Body of pancreas (tissue), 4 donors: ENCODE measurements at regions not wholly inside any gene's neighbourhood (a gene's known extent, or its start where the extent isn't known, plus 50 kb on each side); places are given as distances from the start of the nearest gene placed in this dataset.

Source experiments
- ATAC-seq: fragments of 150-250 bp; one replicate; pipeline ENCODE4 v1.9.1; 2016
- DNase-seq, 4 donors: peaks; one replicate each; pipeline ENCODE4 v3.0.0-alpha.2; 2019
- H3K27ac ChIP-seq, 4 donors: fragments of 200-600 bp; sonication (generic); 1 replicate in 3 of 4; 2 replicates in 1 of 4; pipeline versions ENCODE4 v1.5.1 to v1.6.1; 2016 to 2019; ENCODE audit warnings: mild to moderate bottlenecking in 1 of 4, mixed read lengths in 1 of 4, moderate library complexity in 1 of 4
- H3K27me3 ChIP-seq, 2 donors: fragments of 200-600 bp; sonication (generic); one replicate each; pipeline ENCODE4 v1.6.0; 2016; ENCODE audit warnings: mild to moderate bottlenecking in 1 of 2
- H3K36me3 ChIP-seq, 2 donors: fragments of 200-600 bp; sonication (generic); replicated peaks in 1 of 2; 2 replicates each; pipeline ENCODE4 v1.5.1; 2016; ENCODE audit warnings: low read depth in 2 of 2; ENCODE audit not compliant: insufficient read depth in 1 of 2
- H3K4me1 ChIP-seq: fragments of 200-600 bp; sonication (generic); one replicate; pipeline ENCODE4 v1.6.0; 2016
- H3K4me3 ChIP-seq, 2 donors: fragments of 200-600 bp; sonication (generic); 1 replicate in 1 of 2; 2 replicates in 1 of 2; pipeline ENCODE4 v1.5.1; 2016 to 2019
- H3K9me3 ChIP-seq, 3 donors: fragments of 200-600 bp; sonication (generic); 1 replicate in 2 of 3; 2 replicates in 1 of 3; pipeline ENCODE4 v1.5.1; 2016
- CTCF ChIP-seq, 7 experiments: fragments of 450-650 bp in 4 of 7; fragments of 200-600 bp in 3 of 7; sonication (generic) in 3 of 7; IDR thresholded peaks; one replicate each; pipeline ENCODE4 v1.5.1; 2016 to 2019; ENCODE audit warnings: antibody characterized with exemption in 7 of 7
- POLR2A ChIP-seq, 3 donors: fragments of 450-650 bp; IDR thresholded peaks; one replicate each; pipeline ENCODE4 v1.6.1; 2016; ENCODE audit warnings: antibody characterized with exemption in 3 of 3, mild to moderate bottlenecking in 2 of 3
- WGBS, 2 donors: methylation state at CpG; one replicate each; pipeline ENCODE4 v1.1.5; 2017; 5-methylcytosine and 5-hydroxymethylcytosine counted together
- intact Hi-C: fragments of 100-400 bp; cut with DNase I; formaldehyde crosslinking; loops from one replicate; pipeline ENCODE4 v1.15.1; 2023

- WGBS, 2 donors = 60 to 76% methylated on average over 3 of the region's 3 CpGs
- Histone ChIP-seq H3K36me3 (no peaks in the 10 kb centered on the region), H3K27ac (no peak overlapping the region), H3K4me1 (no peaks in the 10 kb centered on the region), H3K27me3 (no peaks in the 10 kb centered on the region), H3K9me3 (no peaks in the 10 kb centered on the region), H3K4me3 (no peak overlapping the region)
- no peak for DNase-seq
- TF ChIP-seq POLR2A (IDR thresholded peaks at IDR 0.05) (no peak), CTCF (IDR thresholded peaks at IDR 0.05) (no peak)
- no peak for ATAC-seq
- intact Hi-C loops = no loop called here
Measured at GRCh38 chr6:240151-240550, 52.1 kb upstream of the DUSP22 start.

- Histone ChIP-seq H3K4me1 (no peaks in the 10 kb centered on the region), H3K9me3 (no peaks in the 10 kb centered on the region), H3K27me3 (no peaks in the 10 kb centered on the region), H3K27ac (no peak overlapping the region), H3K4me3 (no peak overlapping the region), H3K36me3 (no peaks in the 10 kb centered on the region)
- WGBS, 2 donors = 37 to 43% methylated on average over 5 of the region's 5 CpGs
- intact Hi-C loops = no loop called here
- ATAC-seq = no peak
- TF ChIP-seq CTCF (IDR thresholded peaks at IDR 0.05) = no peak
- TF ChIP-seq POLR2A (IDR thresholded peaks at IDR 0.05) = no peak
- DNase-seq = no peak
Measured at GRCh38 chr6:241336-241865, 50.9 kb upstream of the DUSP22 start.
